ENCODE measurements at regions not wholly inside any gene's neighbourhood (a gene's known extent, or its start where the extent isn't known, plus 50 kb on each side); places are given as distances from the start of the nearest gene placed in this dataset.

- no peak for TF ChIP-seq POLR2AphosphoS5 (IDR thresholded peaks at IDR 0.05; ENCODE audit: borderline replicate concordance, low read depth, low read length)
- no peak for TF ChIP-seq EZH2 (IDR thresholded peaks at IDR 0.05)
- TF ChIP-seq FOXP2 (optimal IDR thresholded peaks at IDR 0.05; ENCODE audit: control extremely low read depth, extremely low read length, insufficient read depth), result no peak
Measured at GRCh38 chr18:45316127-45316526, 299.1 kb upstream of the SLC14A2 start.
